Duodenal mucosa (tissue), 2 donors: ENCODE measurements at regions not wholly inside any gene's neighbourhood (a gene's known extent, or its start where the extent isn't known, plus 50 kb on each side); places are given as distances from the start of the nearest gene placed in this dataset.

Source experiments
- H3K27ac ChIP-seq: one replicate; pipeline ENCODE4 v1.7.0; 2013; ENCODE audit warnings: low read depth, low read length
- H3K27me3 ChIP-seq, 2 donors: one replicate each; pipeline ENCODE4 v1.7.0; 2013; ENCODE audit warnings: low read length in 2 of 2, control low read depth in 1 of 2; ENCODE audit not compliant: insufficient read depth in 2 of 2, control insufficient read depth in 1 of 2
- H3K36me3 ChIP-seq, 2 donors: one replicate each; pipeline ENCODE4 v1.7.0; 2013; ENCODE audit warnings: low read length in 2 of 2, control low read depth in 1 of 2; ENCODE audit not compliant: insufficient read depth in 2 of 2, control insufficient read depth in 1 of 2
- H3K4me1 ChIP-seq, 2 donors: one replicate each; pipeline ENCODE4 v1.7.0; 2013; ENCODE audit warnings: low read length in 2 of 2, control low read depth in 1 of 2; ENCODE audit not compliant: insufficient read depth in 2 of 2, control insufficient read depth in 1 of 2
- H3K4me3 ChIP-seq, 2 donors: one replicate each; pipeline ENCODE4 v1.7.0; 2013; ENCODE audit warnings: low read length in 2 of 2, low read depth in 1 of 2
- H3K9ac ChIP-seq, 2 donors: one replicate each; pipeline ENCODE4 v1.7.0; 2013; ENCODE audit warnings: low read length in 2 of 2, low read depth in 1 of 2
- H3K9me3 ChIP-seq, 2 donors: one replicate each; pipeline ENCODE4 v1.7.0; 2013; ENCODE audit warnings: low read length in 2 of 2, control low read depth in 1 of 2; ENCODE audit not compliant: control insufficient read depth in 1 of 2

- no peak overlapping the region for H3K9ac ChIP-seq
- no peaks in the 10 kb centered on the region for H3K27me3 ChIP-seq
- no peak overlapping the region for H3K27ac ChIP-seq
- no peak overlapping the region for H3K4me3 ChIP-seq
- no peaks in the 10 kb centered on the region for H3K36me3 ChIP-seq
- H3K4me1 ChIP-seq = no peaks in the 10 kb centered on the region
- H3K9me3 ChIP-seq = no peaks in the 10 kb centered on the region
These were observed 278.0 kb upstream of the SPRED2 start for GRCh38 chr2:65710356-65710755.

- Histone ChIP-seq H3K4me1 (no peaks in the 10 kb centered on the region), H3K9me3 (no peaks in the 10 kb centered on the region), H3K27me3 (no peaks in the 10 kb centered on the region), H3K9ac (no peak overlapping the region), H3K27ac (no peak overlapping the region), H3K4me3 (no peak overlapping the region), H3K36me3 (no peaks in the 10 kb centered on the region)
These were observed 275.7 kb upstream of the SPRED2 start for GRCh38 chr2:65708086-65708485.

GRCh38 chr2:65706411-65706810, 274.0 kb upstream of the SPRED2 start:
- no peaks in the 10 kb centered on the region for H3K9me3 ChIP-seq
- H3K4me1 ChIP-seq = no peaks in the 10 kb centered on the region
- no peak overlapping the region for H3K27ac ChIP-seq

GRCh38 chr2:65701191-65701590, 268.8 kb upstream of the SPRED2 start:
- H3K36me3 ChIP-seq = no peaks in the 10 kb centered on the region

More at GRCh38 chr2:65706411-65706810, 274.0 kb upstream of the SPRED2 start:
- no peaks in the 10 kb centered on the region for H3K36me3 ChIP-seq
- no peaks in the 10 kb centered on the region for H3K27me3 ChIP-seq
- no peak overlapping the region for H3K9ac ChIP-seq
- H3K4me3 ChIP-seq = no peak overlapping the region

GRCh38 chr2:65700720-65701119, 268.3 kb upstream of the SPRED2 start:
- H3K9ac ChIP-seq = no peak overlapping the region
- H3K27me3 ChIP-seq = peaks cover 0 to 3% of the 10 kb centered on the region in 2 donors
- H3K4me1 ChIP-seq = no peaks in the 10 kb centered on the region
- H3K9me3 ChIP-seq = no peaks in the 10 kb centered on the region
- H3K36me3 ChIP-seq = no peaks in the 10 kb centered on the region
- H3K27ac ChIP-seq = no peak overlapping the region
- H3K4me3 ChIP-seq = no peak overlapping the region

More at GRCh38 chr2:65701191-65701590, 268.8 kb upstream of the SPRED2 start:
- H3K27me3 ChIP-seq = peaks cover 0 to 3% of the 10 kb centered on the region in 2 donors
- H3K9me3 ChIP-seq = no peaks in the 10 kb centered on the region
- H3K4me3 ChIP-seq = no peak overlapping the region
- H3K9ac ChIP-seq = no peak overlapping the region
- no peak overlapping the region for H3K27ac ChIP-seq
- no peaks in the 10 kb centered on the region for H3K4me1 ChIP-seq

- H3K27me3 ChIP-seq = peaks cover 0 to 3% of the 10 kb centered on the region in 2 donors
- no peak overlapping the region for H3K9ac ChIP-seq
- no peaks in the 10 kb centered on the region for H3K9me3 ChIP-seq
- no peaks in the 10 kb centered on the region for H3K4me1 ChIP-seq
- no peak overlapping the region for H3K27ac ChIP-seq
- H3K36me3 ChIP-seq = no peaks in the 10 kb centered on the region
- H3K4me3 ChIP-seq = no peak overlapping the region
These were observed 267.7 kb upstream of the SPRED2 start for GRCh38 chr2:65700004-65700651.

GRCh38 chr2:65691816-65692215, 259.4 kb upstream of the SPRED2 start:
- Histone ChIP-seq H3K4me3 (no peak overlapping the region), H3K9ac (no peak overlapping the region), H3K27ac (no peak overlapping the region), H3K27me3 (no peaks in the 10 kb centered on the region), H3K36me3 (no peaks in the 10 kb centered on the region), H3K4me1 (no peaks in the 10 kb centered on the region), H3K9me3 (no peaks in the 10 kb centered on the region)

- H3K27ac ChIP-seq = no peak overlapping the region
- H3K4me1 ChIP-seq = no peaks in the 10 kb centered on the region
- no peaks in the 10 kb centered on the region for H3K36me3 ChIP-seq
- H3K9ac ChIP-seq = no peak overlapping the region
- H3K4me3 ChIP-seq = no peak overlapping the region
- no peaks in the 10 kb centered on the region for H3K27me3 ChIP-seq
- H3K9me3 ChIP-seq = no peaks in the 10 kb centered on the region
These were observed 255.9 kb upstream of the SPRED2 start for GRCh38 chr2:65688141-65688886.

GRCh38 chr2:65687614-65688013, 255.2 kb upstream of the SPRED2 start:
- H3K4me1 ChIP-seq = no peaks in the 10 kb centered on the region
- no peak overlapping the region for H3K9ac ChIP-seq
- no peaks in the 10 kb centered on the region for H3K27me3 ChIP-seq
- H3K27ac ChIP-seq = no peak overlapping the region
- no peaks in the 10 kb centered on the region for H3K36me3 ChIP-seq
- H3K4me3 ChIP-seq = no peak overlapping the region
- no peaks in the 10 kb centered on the region for H3K9me3 ChIP-seq

- Histone ChIP-seq H3K27ac (no peak overlapping the region), H3K9me3 (no peaks in the 10 kb centered on the region), H3K9ac (no peak overlapping the region), H3K4me1 (no peaks in the 10 kb centered on the region), H3K4me3 (no peak overlapping the region), H3K27me3 (no peaks in the 10 kb centered on the region), H3K36me3 (no peaks in the 10 kb centered on the region)
These were observed 254.6 kb upstream of the SPRED2 start for GRCh38 chr2:65686928-65687521.
